ENCODE measurements at regions not wholly inside any gene's neighbourhood (a gene's known extent, or its start where the extent isn't known, plus 50 kb on each side); places are given as distances from the start of the nearest gene placed in this dataset.

DNA sequence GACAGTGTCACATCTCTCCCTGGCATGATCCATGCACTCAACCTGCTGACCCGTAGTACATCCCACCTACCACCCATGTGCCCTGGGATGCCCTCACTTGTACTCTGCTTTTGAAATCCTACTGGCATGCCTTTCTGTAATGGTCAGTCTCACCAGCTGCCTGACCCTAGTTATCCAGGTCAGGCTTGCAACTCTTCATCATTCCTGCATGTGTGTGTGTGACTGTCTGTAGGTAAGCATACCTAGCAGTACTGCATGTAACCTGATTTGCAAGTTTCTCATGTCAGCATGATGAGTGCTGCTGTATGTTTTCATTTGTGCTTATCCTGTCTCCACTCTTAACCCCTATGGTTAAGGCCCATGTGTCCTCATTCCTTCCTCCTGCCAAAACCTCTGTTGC lies 202.0 kb upstream of the MTNR1B start:
- no peak overlapping the region for H3K9ac ChIP-seq (ENCODE audit: low read length)
- TF ChIP-seq EZH2phosphoT487 (conservative IDR thresholded peaks at IDR 0.05; ENCODE audit: low read length) = no peak
- TF ChIP-seq, protein P1, sequence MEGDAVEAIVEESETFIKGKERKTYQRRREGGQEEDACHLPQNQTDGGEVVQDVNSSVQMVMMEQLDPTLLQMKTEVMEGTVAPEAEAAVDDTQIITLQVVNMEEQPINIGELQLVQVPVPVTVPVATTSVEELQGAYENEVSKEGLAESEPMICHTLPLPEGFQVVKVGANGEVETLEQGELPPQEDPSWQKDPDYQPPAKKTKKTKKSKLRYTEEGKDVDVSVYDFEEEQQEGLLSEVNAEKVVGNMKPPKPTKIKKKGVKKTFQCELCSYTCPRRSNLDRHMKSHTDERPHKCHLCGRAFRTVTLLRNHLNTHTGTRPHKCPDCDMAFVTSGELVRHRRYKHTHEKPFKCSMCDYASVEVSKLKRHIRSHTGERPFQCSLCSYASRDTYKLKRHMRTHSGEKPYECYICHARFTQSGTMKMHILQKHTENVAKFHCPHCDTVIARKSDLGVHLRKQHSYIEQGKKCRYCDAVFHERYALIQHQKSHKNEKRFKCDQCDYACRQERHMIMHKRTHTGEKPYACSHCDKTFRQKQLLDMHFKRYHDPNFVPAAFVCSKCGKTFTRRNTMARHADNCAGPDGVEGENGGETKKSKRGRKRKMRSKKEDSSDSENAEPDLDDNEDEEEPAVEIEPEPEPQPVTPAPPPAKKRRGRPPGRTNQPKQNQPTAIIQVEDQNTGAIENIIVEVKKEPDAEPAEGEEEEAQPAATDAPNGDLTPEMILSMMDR (IDR thresholded peaks at IDR 0.05; ENCODE audit: insufficient read depth, low read length, poor library complexity, severe bottlenecking) = no peak
- no peak overlapping the region for H2AFZ ChIP-seq (ENCODE audit: low read depth, low read length, severe bottlenecking)
- no peaks in the 10 kb centered on the region for H3K79me2 ChIP-seq (ENCODE audit: insufficient read depth, low read length)
- H3K36me3 ChIP-seq (ENCODE audit: low read length) = no peaks in the 10 kb centered on the region
- H3K9me2 ChIP-seq (replicated peaks; ENCODE audit: insufficient read depth, low read length) = no peaks in the 10 kb centered on the region
- no peaks in the 10 kb centered on the region for H4K20me1 ChIP-seq (ENCODE audit: low read depth, low read length)
- no peaks in the 10 kb centered on the region for H3K27me3 ChIP-seq (ENCODE audit: low read length)
- no peak overlapping the region for H3K4me3 ChIP-seq (ENCODE audit: insufficient read depth, low read length, poor library complexity, severe bottlenecking)
- no peak overlapping the region for H3K27ac ChIP-seq (ENCODE audit: low read depth, low read length)
- H3K4me2 ChIP-seq (ENCODE audit: low read depth, low read length, poor library complexity, severe bottlenecking) = no peak overlapping the region
- no peaks in the 10 kb centered on the region for H3F3A ChIP-seq (ENCODE audit: insufficient read depth)
- no peaks in the 10 kb centered on the region for H3K9me3 ChIP-seq (ENCODE audit: insufficient read depth, low read length)

DNA sequence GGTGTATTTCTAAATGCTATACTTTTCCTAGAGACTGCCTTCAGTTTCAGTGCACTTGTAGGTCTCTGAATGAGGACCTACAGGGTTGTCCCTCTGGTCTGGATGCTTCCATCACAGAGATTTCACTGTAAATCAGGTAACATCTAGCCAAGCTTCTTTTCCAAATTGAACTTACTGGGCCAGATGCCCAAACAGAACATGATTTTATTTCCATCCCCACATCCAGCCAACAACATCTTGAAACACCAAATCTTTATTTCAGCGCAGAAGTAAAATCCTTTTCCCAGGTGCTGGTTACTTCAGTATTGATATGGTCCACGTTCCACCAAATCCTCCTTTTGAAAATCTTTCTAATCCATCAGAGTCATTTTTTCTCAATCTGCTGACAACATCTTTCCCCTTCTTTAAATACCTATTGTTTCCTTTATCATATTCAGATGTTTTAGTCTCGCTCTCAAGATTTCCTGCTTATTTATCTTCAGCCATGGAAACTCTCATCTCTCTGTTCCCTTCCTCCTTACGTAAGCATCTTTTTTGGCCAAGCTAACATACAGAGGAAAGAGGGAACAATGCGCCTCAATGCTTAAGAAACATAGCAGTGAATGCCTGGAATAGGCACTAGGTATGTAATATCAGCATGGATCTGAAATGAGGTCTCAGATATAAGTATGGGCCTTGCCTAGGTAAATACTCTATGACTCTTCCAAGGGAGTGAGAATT lies 201.2 kb upstream of the MTNR1B start:
- Histone ChIP-seq H3K27me3 (ENCODE audit: low read length) (no peaks in the 10 kb centered on the region), H3K27ac (ENCODE audit: low read depth, low read length) (no peak overlapping the region), H3K4me2 (ENCODE audit: low read depth, low read length, poor library complexity, severe bottlenecking) (no peak overlapping the region), H3K36me3 (ENCODE audit: low read length) (no peaks in the 10 kb centered on the region), H3K9me3 (ENCODE audit: insufficient read depth, low read length) (no peaks in the 10 kb centered on the region), H3K79me2 (ENCODE audit: insufficient read depth, low read length) (no peaks in the 10 kb centered on the region), H2AFZ (ENCODE audit: low read depth, low read length, severe bottlenecking) (no peak overlapping the region), H3K4me3 (ENCODE audit: insufficient read depth, low read length, poor library complexity, severe bottlenecking) (no peak overlapping the region), H3F3A (ENCODE audit: insufficient read depth) (no peaks in the 10 kb centered on the region), H3K9ac (ENCODE audit: low read length) (no peak overlapping the region), H3K9me2 (replicated peaks; ENCODE audit: insufficient read depth, low read length) (no peaks in the 10 kb centered on the region), H4K20me1 (ENCODE audit: low read depth, low read length) (no peaks in the 10 kb centered on the region)
- TF ChIP-seq EZH2phosphoT487 (conservative IDR thresholded peaks at IDR 0.05; ENCODE audit: low read length) = no peak
- TF ChIP-seq, protein P1 (IDR thresholded peaks at IDR 0.05; ENCODE audit: insufficient read depth, low read length, poor library complexity, severe bottlenecking) = no peak

DNA sequence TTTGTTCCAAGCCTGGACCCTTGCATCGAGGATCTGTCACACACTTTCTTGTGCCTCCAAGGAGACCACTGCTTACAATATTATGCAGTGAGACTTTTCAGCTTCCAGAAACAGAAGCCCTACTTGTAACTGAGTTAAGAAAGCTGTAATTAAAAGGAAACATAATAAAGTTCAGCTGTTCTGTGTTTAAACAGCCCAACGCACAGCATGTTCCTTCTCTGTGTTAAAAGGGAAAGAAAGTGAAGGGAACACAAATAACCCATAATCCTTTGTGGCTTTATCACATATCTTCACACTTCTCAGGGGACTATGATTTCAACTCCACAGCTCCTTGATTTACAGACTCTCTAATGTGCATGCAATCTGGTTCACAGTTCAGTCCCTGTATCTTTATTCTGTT lies 200.3 kb upstream of the MTNR1B start:
- no peaks in the 10 kb centered on the region for H3K9me2 ChIP-seq (replicated peaks; ENCODE audit: insufficient read depth, low read length)
- no peak for TF ChIP-seq EZH2phosphoT487 (conservative IDR thresholded peaks at IDR 0.05; ENCODE audit: low read length)
- TF ChIP-seq, protein P1 (IDR thresholded peaks at IDR 0.05; ENCODE audit: insufficient read depth, low read length, poor library complexity, severe bottlenecking) = no peak
- no peak overlapping the region for H3K27ac ChIP-seq (ENCODE audit: low read depth, low read length)
- H3K4me2 ChIP-seq (ENCODE audit: low read depth, low read length, poor library complexity, severe bottlenecking) = no peak overlapping the region
- no peaks in the 10 kb centered on the region for H3K9me3 ChIP-seq (ENCODE audit: insufficient read depth, low read length)
- no peak overlapping the region for H2AFZ ChIP-seq (ENCODE audit: low read depth, low read length, severe bottlenecking)
- no peak overlapping the region for H3K4me3 ChIP-seq (ENCODE audit: insufficient read depth, low read length, poor library complexity, severe bottlenecking)
- H3K79me2 ChIP-seq (ENCODE audit: insufficient read depth, low read length) = no peaks in the 10 kb centered on the region
- no peaks in the 10 kb centered on the region for H3K27me3 ChIP-seq (ENCODE audit: low read length)
- H3K9ac ChIP-seq (ENCODE audit: low read length) = no peak overlapping the region
- no peaks in the 10 kb centered on the region for H4K20me1 ChIP-seq (ENCODE audit: low read depth, low read length)
- H3K36me3 ChIP-seq (ENCODE audit: low read length) = no peaks in the 10 kb centered on the region
- no peaks in the 10 kb centered on the region for H3F3A ChIP-seq (ENCODE audit: insufficient read depth)

All from SU-DHL-6 (cell line).